ENCODE measurements at regions not wholly inside any gene's neighbourhood (a gene's known extent, or its start where the extent isn't known, plus 50 kb on each side); places are given as distances from the start of the nearest gene placed in this dataset.

GRCh38 chr2:45134014-45134413 is 124.8 kb upstream of the SIX2 start:
- TF ChIP-seq, protein P1, sequence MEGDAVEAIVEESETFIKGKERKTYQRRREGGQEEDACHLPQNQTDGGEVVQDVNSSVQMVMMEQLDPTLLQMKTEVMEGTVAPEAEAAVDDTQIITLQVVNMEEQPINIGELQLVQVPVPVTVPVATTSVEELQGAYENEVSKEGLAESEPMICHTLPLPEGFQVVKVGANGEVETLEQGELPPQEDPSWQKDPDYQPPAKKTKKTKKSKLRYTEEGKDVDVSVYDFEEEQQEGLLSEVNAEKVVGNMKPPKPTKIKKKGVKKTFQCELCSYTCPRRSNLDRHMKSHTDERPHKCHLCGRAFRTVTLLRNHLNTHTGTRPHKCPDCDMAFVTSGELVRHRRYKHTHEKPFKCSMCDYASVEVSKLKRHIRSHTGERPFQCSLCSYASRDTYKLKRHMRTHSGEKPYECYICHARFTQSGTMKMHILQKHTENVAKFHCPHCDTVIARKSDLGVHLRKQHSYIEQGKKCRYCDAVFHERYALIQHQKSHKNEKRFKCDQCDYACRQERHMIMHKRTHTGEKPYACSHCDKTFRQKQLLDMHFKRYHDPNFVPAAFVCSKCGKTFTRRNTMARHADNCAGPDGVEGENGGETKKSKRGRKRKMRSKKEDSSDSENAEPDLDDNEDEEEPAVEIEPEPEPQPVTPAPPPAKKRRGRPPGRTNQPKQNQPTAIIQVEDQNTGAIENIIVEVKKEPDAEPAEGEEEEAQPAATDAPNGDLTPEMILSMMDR (IDR thresholded peaks at IDR 0.05): no peak
- TF ChIP-seq POLR2A (IDR thresholded peaks at IDR 0.05): no peak

All from breast epithelium (tissue), 3 donors.